Mesodermal cell (in vitro differentiated cells): ENCODE measurements at regions not wholly inside any gene's neighbourhood (a gene's known extent, or its start where the extent isn't known, plus 50 kb on each side); places are given as distances from the start of the nearest gene placed in this dataset.
A peak's percentile ranks its signal among the peaks of the same experiment; 100 is the strongest.

Experiments
- H3K27ac ChIP-seq: 2 replicates; pipeline ENCODE4 v1.7.0; 2013; ENCODE audit warnings: mild to moderate bottlenecking, low read depth, low read length, moderate library complexity; ENCODE audit not compliant: severe bottlenecking
- H3K36me3 ChIP-seq: 2 replicates; pipeline ENCODE4 v1.7.1; 2013; ENCODE audit warnings: mild to moderate bottlenecking, low read length, moderate library complexity; ENCODE audit not compliant: control insufficient read depth, insufficient read depth
- H3K4me1 ChIP-seq: one replicate; pipeline ENCODE4 v1.7.1; 2013; ENCODE audit warnings: mild to moderate bottlenecking, low read length; ENCODE audit not compliant: insufficient read depth, control insufficient read depth, poor library complexity, severe bottlenecking
- H3K4me3 ChIP-seq: 2 replicates; pipeline ENCODE4 v1.7.0; 2013; ENCODE audit warnings: low read length, control low read depth, mild to moderate bottlenecking; ENCODE audit not compliant: insufficient read depth, poor library complexity, severe bottlenecking; ENCODE audit errors: extremely low read depth
- H3K9me3 ChIP-seq: 2 replicates; pipeline ENCODE4 v1.7.1; 2013; ENCODE audit warnings: mild to moderate bottlenecking, low read length, moderate library complexity; ENCODE audit not compliant: control insufficient read depth
- WGBS, 2 experiments: methylation state at CpG; one replicate each; pipeline ENCODE4 v1.1.5; 2013; ENCODE audit warnings: missing lambda C conversion rate in 2 of 2; ENCODE audit not compliant: insufficient coverage in 2 of 2; 5-methylcytosine and 5-hydroxymethylcytosine counted together

DNA sequence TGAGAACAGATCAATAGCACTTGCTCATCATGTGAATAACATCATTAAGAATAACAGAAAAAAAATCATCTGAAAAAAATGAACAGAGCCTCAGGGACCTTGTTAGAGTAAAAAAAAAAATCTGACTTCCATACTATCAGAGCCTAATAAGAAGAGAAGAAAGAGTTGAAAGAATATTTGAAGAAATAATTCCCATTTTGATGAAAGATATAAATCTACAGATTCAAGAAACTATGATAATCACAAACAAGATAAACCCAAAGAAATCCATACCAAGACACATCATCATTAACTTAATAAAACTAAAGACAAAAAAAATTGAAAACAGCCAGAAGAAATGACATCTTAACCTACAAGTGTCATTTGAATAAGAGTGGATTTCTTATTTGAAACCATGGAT lies 134.4 kb downstream of the BMS1 start:
- Histone ChIP-seq H3K4me3 (no peak overlapping the region), H3K36me3 (no peaks in the 10 kb centered on the region), H3K4me1 (no peaks in the 10 kb centered on the region), H3K27ac (no peak overlapping the region), H3K9me3 (peaks cover 7% of the 10 kb centered on the region)

DNA sequence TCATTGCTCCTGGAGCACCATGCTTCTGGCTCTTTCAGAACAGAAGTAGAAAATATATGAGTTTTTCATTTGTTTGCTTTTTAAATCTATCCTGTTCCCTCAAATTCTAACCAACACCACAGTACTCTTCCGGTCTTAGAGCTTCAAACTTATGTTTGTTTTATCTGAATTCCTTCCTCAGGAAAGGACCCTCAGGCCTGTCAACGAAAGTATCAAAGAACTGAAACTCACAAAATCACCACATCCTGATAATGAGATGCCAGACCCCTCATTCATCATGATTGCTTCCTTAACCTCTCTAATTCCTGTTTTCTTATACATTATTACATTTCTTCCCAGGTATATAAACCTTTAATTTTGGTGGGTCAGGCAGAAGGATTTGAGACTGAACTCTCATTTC lies 135.2 kb downstream of the BMS1 start:
- WGBS, 2 experiments = 78 to 100% methylated on average over 2 of the region's 2 CpGs
- Histone ChIP-seq H3K36me3 (no peaks in the 10 kb centered on the region), H3K27ac (no peak overlapping the region), H3K4me1 (no peaks in the 10 kb centered on the region), H3K4me3 (no peak overlapping the region), H3K9me3 (peaks cover 7% of the 10 kb centered on the region)

DNA sequence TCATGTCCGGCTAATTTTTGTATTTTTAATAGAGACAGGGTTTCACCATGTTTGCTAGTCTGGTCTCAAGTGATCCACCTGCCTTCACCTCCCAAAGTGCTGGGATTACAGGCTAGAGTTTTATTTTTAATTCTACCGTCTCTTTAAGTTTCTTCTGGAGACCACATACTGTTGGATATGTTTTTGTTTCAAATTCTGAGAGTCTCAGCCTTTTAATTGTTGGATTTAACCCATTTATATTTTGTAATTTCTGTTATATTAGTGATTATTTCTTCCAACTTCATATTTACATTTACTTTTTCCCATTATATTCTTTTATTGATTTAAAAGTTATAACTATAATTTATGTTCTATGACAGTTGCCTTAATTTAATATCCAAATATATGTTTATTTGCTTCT lies 139.4 kb downstream of the BMS1 start:
- Histone ChIP-seq H3K4me3 (no peak overlapping the region), H3K4me1 (peaks cover 1% of the 10 kb centered on the region), H3K9me3 (no peaks in the 10 kb centered on the region), H3K27ac (no peak overlapping the region), H3K36me3 (no peaks in the 10 kb centered on the region)
- no CpG with 5 or more reads among the region's 2 CpGs for WGBS, 2 experiments

DNA sequence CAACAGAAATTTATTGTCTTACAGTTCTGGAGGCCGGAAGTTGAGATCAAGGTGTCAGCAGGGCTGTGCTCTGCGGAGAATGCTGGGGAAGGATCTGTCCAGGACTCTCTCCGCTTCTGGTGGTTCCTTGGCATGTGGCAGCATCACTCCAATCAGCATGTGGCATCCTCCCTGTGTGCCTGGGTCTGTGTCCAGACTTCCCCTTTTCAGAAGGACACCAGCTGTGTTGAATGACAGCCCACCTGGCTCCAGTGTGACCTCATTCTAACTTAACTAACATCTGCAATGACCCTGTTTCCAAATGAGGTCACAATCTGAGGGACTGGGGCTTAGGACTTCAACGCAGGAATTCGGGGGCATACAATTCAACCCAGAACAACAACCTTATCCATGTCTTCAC lies 141.9 kb downstream of the BMS1 start:
- H3K36me3 ChIP-seq = no peaks in the 10 kb centered on the region
- H3K4me1 ChIP-seq = peaks cover 3% of the 10 kb centered on the region
- H3K27ac ChIP-seq = no peak overlapping the region
- 83 to 84% methylated on average over 3 to 5 of the region's 5 CpGs for WGBS, 2 experiments
- H3K9me3 ChIP-seq = no peaks in the 10 kb centered on the region
- H3K4me3 ChIP-seq = no peak overlapping the region

DNA sequence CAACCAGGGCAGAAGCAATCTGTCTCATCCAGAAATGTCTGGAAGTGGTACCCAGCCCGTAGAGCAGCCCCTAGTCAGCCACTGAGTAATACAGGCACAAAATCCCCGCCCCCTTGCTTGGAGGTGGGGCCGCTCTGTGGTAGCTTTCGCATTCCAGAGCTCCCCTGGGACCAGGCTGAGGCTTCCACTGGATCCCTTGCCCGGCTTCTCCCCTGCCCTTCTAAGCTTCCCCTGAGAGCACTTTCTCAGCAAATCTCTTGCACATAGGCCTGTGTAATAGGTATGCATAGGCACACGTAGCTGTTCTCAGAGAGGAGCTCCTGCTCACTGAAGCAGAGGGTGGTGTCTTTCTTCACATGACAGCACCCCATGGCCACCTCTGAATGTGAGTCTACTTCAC lies 144.2 kb downstream of the BMS1 start:
- no peaks in the 10 kb centered on the region for H3K36me3 ChIP-seq
- no peaks in the 10 kb centered on the region for H3K9me3 ChIP-seq
- H3K27ac ChIP-seq = no peak overlapping the region
- H3K4me1 ChIP-seq = peaks cover 3% of the 10 kb centered on the region
- H3K4me3 ChIP-seq = no peak overlapping the region
- WGBS, 2 experiments = 15 to 23% methylated on average over 4 to 5 of the region's 6 CpGs

DNA sequence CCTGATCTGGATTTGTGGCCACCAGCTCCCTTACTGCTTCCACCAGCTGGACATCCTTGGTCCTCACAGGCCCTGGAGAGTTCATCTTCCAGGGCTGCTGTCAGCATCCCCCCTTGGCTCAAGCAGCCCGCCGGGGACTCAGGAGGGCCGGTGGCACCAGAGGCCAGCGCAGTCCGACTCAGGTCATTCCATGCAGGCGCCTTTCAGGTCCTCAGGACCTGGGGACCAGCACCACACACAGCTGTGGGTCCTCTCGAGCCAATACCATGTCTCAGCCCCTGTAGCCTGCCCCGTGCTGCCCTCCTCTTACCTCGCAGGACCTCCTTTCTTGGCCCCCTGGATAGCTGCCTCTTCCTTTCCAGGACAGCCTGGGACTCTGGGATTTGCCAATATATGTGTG lies 145.5 kb downstream of the BMS1 start:
- no peaks in the 10 kb centered on the region for H3K9me3 ChIP-seq
- no peaks in the 10 kb centered on the region for H3K36me3 ChIP-seq
- H3K4me3 ChIP-seq = no peak overlapping the region
- H3K4me1 ChIP-seq = peaks cover 3% of the 10 kb centered on the region
- H3K27ac ChIP-seq = no peak overlapping the region
- WGBS, 2 experiments = 76 to 87% methylated on average over 7 to 9 of the region's 9 CpGs

DNA sequence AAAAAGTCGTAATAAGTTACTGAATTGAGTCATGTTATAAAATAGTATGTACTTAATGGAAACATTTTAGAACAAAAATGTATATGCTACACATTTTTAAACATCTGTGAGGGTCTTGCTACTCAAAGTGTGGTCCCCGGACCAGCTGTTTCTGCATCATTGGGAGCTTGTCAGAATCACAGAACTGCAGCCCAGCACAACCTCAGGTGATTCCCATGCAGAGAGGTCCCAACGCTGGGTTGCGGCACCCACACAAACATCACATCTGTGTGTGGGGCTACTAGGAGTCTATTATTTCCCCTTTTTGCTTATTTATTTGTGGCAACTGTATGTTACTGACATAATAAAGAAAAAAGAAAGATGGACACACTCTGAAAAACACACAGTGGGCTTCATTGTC lies 146.6 kb downstream of the BMS1 start:
- WGBS, 2 experiments = 100% methylated on average over 1 of the region's 4 CpGs; no CpG with 5 or more reads in 1 of the 2 experiments
- Histone ChIP-seq H3K36me3 (no peaks in the 10 kb centered on the region), H3K27ac (no peak overlapping the region), H3K4me3 (no peak overlapping the region), H3K9me3 (no peaks in the 10 kb centered on the region), H3K4me1 (peaks cover 3% of the 10 kb centered on the region)

DNA sequence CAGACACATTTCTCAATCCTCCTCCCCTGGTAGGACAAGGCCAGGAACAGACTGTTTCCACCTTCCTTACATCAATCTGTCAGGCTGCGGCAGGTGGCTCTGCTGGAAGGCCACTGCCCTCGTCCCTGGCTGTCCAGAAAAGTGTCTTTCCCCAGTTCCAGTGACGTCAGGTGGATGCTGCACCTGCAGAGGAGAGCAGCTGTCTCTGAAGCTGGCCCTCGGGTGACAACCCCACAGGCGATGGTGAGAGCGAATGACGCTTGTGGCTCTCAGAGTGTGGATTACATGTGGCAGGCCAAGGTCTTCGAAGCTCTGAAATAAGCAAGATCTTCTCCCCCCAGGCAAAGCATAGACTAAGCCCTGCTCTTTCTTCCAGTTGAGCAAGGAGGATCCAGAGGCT lies 146.9 kb upstream of the RET start:
- WGBS, 2 experiments = 83 to 85% methylated on average over 2 to 7 of the region's 8 CpGs
- Histone ChIP-seq H3K4me3 (no peak overlapping the region), H3K36me3 (no peaks in the 10 kb centered on the region)

DNA sequence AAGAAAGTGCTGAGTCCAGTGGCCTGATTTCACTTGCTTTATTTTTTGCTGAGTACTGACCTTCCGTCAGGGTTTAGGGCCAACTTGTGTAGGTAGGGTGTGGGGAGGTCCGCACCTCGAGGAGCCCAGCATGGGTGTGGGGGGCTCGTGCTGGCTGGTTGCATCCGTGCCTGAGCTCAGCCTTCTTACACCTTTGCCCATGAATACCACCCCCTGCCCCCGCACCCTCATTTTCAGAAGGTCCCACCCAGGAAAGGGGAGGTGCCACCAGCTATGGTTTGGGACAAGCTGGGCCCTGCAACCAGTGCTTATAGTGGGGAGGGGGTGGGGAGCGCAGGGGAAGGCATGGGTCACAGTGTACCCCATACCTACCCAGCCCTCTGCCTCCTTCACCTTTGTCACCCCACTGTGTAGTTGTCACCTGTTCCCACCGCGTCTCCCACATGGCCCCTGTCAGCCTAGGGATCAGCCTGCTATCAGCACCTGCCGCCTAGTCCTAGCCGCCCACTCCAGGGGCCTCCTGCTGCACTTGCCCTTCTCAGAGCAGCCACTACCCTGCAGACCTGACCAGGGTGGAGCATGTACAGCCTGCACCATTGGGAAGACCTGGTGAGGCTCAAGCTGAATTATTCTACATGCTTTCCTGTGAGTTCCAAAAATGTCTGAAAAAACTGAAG lies 146.2 kb upstream of the RET start:
- H3K27ac ChIP-seq = no peak overlapping the region
- peaks cover 3% of the 10 kb centered on the region for H3K4me1 ChIP-seq
- no peaks in the 10 kb centered on the region for H3K9me3 ChIP-seq
- H3K4me3 ChIP-seq = no peak overlapping the region
- no peaks in the 10 kb centered on the region for H3K36me3 ChIP-seq
- 91 to 93% methylated on average over 4 to 5 of the region's 11 CpGs for WGBS, 2 experiments

More for the DNA sequence above, 146.9 kb upstream of the RET start:
- no peaks in the 10 kb centered on the region for H3K9me3 ChIP-seq
- H3K4me1 ChIP-seq = peaks cover 3% of the 10 kb centered on the region
- no peak overlapping the region for H3K27ac ChIP-seq

DNA sequence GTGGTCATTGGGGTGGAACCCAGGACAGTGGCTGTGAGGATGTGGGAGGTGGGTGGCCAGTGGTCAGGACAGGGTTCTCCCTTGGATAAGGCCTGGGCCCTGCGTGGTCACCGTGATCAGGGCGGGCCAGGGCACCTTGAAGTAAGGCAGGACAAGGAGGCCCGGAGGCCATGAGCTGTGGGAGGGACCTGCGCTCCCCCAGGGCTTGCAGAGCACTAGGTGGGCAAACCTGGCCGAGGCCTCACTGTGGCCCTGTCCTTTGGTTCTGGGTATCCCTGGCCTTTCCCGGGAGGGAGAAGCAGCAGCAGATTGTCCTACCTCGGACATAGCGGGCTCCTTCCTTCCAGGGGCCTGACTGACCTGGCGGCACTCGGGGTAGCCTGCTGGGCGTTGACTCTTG lies 144.8 kb upstream of the RET start:
- Histone ChIP-seq H3K4me1 (peaks cover under 1% of the 10 kb centered on the region), H3K36me3 (no peaks in the 10 kb centered on the region), H3K4me3 (no peak overlapping the region), H3K9me3 (no peaks in the 10 kb centered on the region), H3K27ac (no peak overlapping the region)
- whole genome bisulfite sequencing, 2 experiments = 92 to 97% methylated on average over 10 to 12 of the region's 12 CpGs

DNA sequence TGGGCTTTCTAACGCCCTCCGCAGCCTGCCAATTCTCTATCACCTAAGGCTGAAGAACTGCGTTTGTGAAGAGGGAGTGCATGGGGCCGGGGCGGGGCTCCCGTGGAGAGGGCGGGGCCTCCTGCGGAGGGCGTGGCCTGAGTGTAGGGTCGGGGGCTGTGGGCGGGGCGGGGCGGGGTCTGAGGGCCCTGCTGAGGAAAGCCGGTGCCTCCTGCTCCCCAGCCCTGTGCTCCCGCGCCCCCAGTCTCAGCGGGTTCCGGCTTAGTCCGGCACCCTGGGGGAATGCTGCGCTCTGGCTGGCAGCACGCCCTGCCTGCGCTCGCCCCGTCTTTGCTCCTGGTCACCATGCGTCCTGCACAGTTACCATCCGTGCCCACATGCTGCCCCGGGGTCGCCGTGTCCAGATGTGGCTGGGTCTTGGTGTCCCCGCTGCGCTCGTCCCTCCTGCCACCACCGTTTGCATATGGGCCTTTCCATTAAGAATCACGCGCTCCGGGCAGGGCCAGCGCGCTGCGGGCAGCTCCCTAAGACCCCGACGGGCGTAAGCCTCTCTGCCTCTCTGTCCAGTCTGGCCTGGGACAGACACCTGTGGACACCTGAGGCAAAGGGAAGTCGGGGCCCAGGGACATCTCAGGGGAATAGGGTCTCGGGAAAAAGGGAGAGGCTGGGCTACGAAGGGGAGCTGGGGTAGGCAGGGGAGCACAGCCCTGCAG lies 144.0 kb upstream of the RET start:
- no peak overlapping the region for H3K27ac ChIP-seq
- WGBS, 2 experiments = 2 to 4% methylated on average over 32 to 36 of the region's 45 CpGs

More for the DNA sequence above, 144.0 kb upstream of the RET start:
- Histone ChIP-seq H3K36me3 (no peaks in the 10 kb centered on the region), H3K4me3 (peak overlapping the region; percentile 19), H3K4me1 (no peaks in the 10 kb centered on the region), H3K9me3 (no peaks in the 10 kb centered on the region)
